ENCODE measurements at regions not wholly inside any gene's neighbourhood (a gene's known extent, or its start where the extent isn't known, plus 50 kb on each side); places are given as distances from the start of the nearest gene placed in this dataset.

DNA sequence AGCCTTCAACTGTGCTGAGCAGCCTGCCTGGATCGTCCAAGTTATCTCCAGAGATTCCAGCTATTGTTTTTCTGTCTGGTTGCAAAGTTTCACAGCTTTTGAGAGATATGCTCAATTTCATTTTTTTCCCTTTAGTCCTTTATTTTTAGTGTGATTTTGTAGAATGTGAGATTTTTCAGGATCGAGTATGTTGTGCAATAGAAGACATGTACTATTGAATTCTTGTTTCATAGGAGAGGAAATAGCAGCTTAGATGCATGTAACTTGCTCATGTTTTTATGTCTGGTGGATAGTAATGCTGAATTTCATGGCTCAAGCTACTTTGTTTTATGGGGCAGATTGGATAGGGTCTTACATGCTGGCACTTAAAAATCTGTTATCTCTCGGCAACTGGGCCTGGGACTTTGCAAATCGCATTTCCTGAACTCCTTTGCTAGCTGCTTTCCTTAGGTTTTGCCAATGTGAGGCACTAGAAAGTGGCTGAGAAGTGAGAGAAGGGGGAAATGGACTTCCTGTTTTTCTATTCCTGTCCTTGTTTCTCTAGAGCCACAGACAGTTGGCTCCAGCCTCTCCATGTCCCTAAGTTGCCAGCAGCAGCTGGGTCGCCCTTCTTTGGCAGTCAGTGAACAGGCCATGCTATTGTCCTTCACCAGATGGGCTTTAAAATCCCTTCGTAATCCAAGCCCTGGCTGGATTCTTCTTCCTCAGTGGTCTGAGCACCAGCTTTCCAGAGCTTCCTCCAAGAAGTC lies 101.4 kb upstream of the PDE4B start:
- TF ChIP-seq, protein P1, sequence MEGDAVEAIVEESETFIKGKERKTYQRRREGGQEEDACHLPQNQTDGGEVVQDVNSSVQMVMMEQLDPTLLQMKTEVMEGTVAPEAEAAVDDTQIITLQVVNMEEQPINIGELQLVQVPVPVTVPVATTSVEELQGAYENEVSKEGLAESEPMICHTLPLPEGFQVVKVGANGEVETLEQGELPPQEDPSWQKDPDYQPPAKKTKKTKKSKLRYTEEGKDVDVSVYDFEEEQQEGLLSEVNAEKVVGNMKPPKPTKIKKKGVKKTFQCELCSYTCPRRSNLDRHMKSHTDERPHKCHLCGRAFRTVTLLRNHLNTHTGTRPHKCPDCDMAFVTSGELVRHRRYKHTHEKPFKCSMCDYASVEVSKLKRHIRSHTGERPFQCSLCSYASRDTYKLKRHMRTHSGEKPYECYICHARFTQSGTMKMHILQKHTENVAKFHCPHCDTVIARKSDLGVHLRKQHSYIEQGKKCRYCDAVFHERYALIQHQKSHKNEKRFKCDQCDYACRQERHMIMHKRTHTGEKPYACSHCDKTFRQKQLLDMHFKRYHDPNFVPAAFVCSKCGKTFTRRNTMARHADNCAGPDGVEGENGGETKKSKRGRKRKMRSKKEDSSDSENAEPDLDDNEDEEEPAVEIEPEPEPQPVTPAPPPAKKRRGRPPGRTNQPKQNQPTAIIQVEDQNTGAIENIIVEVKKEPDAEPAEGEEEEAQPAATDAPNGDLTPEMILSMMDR (IDR thresholded peaks at IDR 0.05) = no peak
- no peak for TF ChIP-seq POLR2A (IDR thresholded peaks at IDR 0.05)

All from heart left ventricle (tissue), 13 donors.